ENCODE measurements at regions not wholly inside any gene's neighbourhood (a gene's known extent, or its start where the extent isn't known, plus 50 kb on each side); places are given as distances from the start of the nearest gene placed in this dataset.

GRCh38 chr2:7209757-7210555 is 292.7 kb downstream of the RNF144A start:
- DNase-seq (ENCODE audit: low read depth, low spot score) = no peak

DNA sequence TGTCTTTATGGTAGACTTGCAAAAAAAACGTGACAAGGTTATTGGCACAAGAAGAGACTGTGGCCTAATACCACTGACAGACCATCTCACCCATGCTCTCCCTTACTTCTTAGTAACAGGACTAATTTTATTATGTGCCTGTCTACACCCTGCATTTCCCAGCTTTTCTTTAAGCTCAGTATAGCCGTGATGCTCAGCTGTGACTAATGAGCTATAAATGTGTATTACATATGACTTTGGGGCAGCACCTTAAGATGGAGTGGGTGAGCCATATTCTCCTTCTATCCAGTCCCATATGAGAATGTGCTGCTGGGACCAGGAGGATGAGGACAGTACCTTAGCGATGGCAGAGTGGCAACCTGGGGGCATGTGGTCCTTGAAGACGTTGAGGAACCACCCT is 293.5 kb downstream of the RNF144A start:
- DNase-seq (ENCODE audit: low read depth, low spot score) = no peak

DNA sequence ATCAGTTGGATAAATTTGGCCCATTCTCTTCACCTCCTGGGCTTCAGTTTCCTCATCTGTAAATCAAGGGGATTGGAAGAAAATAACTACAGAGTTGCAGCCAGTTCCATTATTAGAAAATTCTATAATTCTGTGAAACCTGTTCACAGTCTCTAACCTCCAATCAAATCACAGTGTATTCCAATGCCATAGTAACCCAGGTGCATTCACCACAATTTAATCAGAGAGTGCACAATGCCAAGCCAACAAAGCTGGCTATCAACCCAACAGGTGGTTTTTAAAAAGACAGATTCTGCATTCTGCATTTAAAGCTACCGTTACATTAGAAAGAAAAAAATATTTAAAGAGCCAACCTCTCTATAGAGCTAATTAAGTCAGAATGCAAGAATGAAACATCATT is 308.6 kb downstream of the RNF144A start:
- DNase-seq (ENCODE audit: low read depth, low spot score) = no peak

DNA sequence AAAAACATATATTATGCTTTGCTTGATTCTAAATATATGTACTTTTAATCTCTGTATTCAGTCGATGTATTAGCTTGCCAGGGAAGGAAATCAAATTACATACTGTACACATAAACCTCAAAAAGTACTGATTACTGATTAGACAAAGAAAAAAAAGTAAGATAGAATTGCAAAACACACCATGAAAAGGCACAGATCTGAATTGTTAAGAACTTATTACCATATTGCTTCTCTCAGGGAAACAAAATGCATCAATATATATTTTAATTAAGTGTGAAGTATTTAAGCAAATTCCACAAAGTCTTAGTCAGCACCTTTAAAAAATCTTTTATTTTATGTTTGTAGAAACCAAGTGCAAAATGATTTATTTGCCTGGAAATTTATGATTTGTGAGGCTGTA is 309.3 kb downstream of the RNF144A start:
- DNase-seq (ENCODE audit: low read depth, low spot score) = no peak

DNA sequence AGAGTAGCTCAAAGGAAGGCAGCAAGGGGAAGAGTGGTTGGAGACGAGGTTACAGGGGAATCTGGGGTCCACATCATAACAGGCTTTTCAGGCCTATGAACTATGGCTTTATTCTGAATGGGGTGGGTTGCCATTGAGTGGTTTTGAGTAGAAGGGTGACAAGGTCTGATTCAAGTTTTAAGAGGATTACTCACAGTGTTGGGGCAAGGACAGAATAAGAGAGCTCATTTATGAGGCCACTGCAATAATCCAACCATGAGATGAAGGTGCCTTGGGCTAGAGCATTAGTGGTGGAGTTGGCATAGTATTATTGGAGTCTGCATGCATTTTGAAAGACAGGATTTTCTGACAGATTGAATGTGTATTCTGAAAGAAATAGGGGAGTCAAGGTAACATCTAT is 315.9 kb downstream of the RNF144A start:
- no peak for DNase-seq (ENCODE audit: low read depth, low spot score)

GRCh38 chr2:7237466-7237865 is 320.3 kb downstream of the RNF144A start:
- DNase-seq (ENCODE audit: low read depth, low spot score) = no peak

DNA sequence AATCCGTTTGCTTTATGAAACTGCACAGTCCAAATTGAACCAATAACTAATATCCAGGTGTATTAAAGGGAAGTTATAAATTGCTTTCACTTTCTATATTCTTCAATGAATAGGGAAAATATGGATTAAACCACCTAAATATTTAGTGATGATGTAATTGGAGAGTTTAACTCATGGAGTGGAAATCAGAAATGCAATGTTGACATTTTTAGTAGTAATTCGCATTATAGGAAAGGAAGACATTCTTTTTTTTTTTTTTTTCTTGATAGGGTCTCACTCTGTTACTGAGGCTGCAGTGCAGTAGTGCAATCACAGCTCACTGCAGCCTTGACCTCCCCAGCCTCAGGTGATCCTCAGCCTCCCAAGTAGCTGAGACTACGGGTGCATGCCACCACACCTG is 321.9 kb downstream of the RNF144A start:
- no peak for DNase-seq (ENCODE audit: low read depth, low spot score)

- DNase-seq (ENCODE audit: low read depth, low spot score) = no peak
These were observed 324.0 kb downstream of the RNF144A start for GRCh38 chr2:7241041-7241745.

DNA sequence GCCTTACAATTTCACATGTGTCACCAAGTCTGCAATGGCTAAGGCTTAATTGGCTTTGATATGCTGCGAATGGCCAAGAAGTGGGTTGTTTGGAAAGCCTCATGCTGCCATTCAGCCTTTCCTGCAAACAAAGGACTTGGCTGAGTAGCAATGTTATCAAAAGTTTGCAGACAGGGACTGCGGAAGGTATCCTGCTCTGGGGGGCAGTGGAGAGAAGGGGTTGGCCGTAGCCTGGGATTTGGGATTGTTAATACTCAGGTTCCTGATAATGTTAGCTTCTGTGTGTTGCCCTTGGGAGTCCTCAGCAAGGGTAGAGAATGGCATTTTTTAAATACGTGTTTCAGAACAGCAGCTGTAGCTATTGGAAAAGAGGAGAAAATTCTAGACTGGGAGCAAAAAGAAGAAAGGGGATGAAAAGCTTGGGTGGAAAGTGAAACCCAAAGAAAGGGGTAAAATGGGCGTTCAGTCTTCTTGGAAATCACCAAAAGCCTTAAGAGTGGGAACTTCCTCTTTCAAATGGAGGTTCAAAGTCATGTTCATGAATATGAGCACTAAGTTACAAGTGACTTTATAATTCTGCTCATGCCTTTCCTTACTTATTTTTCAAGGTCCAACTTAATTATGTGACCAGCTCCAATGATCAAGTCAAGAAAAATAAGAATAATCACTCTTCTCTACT is 325.1 kb downstream of the RNF144A start:
- DNase-seq (ENCODE audit: low read depth, low spot score) = no peak

DNA sequence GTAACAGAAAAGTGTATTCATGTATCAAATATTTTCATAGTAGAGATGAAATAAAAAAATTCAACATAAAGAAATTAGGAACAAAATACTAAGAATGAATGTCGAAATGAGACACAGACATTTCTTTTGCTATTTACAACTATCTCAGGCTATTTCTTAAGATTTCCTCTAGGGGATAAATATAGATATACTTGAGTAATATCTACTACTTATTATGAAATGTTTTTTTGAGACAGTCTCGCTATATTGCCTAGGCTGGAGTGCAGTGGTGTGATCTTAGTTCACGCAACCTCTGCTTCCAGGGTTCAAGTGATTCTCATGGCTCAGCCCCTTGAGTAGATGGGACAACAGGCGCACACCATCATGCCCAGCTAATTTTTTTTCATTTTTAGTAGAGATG is 326.1 kb downstream of the RNF144A start:
- no peak for DNase-seq (ENCODE audit: low read depth, low spot score)

DNA sequence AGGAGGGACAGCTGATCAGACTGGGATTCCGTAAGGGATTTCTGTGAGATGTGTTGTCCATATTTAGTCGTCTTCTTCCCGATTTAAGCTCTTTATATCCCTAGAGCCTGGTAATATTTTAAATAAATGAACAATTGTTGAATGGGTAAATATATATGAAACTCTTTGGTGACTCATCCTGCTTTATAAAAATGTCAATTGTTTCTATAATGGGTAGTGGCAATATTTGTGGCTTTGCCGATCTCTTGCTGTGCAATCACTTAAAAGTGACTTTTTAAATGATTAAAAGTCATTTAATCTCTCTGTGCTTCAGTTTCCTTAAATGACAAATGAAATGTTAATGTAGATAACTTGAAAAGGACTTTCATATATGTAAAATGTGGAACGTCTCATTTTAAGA is 339.2 kb downstream of the RNF144A start:
- no peak for DNase-seq (ENCODE audit: low read depth, low spot score)

- DNase-seq (ENCODE audit: low read depth, low spot score) = no peak
These were observed 345.5 kb downstream of the RNF144A start for GRCh38 chr2:7262727-7263126.

GRCh38 chr2:7264791-7265190 is 347.6 kb downstream of the RNF144A start:
- no peak for DNase-seq (ENCODE audit: low read depth, low spot score)

DNA sequence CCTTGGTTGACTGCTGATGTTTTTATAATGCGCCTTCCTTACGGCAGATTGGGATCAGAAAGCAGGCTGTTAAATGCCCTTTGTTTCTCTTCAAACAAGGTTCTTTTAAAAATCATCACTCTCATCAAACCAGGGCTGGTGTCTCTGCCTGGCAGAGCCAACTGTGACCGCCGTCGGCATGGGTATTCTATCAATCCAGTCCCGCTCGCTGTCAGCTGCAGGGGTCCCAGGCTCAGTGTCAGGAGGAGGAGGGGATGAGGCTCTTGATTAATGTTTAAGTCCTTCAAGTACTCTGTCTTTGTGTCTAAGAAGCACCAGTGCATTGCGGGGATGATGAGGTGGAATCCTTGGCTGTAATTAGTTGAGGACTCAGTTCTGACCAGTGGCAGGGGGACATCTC is 348.1 kb downstream of the RNF144A start:
- DNase-seq (ENCODE audit: low read depth, low spot score) = no peak

DNA sequence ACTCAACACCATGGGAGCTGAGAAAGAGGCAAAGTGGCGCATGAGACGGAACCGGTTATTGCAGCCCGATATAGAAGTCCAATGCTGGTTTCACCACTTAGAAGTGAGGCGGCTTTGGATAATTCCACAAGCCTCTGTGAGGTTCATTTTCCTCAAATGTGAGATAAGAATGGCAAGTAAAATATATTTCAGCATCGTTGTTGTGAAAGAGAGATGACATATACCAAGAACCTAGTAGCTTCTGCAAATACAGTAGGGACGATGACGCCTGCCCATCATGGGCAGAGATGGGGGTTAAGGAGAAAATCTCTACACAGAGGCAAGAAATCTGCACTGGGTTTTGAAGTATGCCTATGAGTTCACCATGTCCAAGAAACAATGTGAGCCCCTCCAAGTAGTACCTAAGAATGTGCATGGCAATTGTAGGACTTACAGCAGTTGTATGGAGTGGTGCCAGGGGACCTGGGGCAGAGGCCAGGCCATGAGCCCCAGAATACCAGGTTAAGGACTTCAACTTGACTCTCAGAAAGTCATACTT is 352.0 kb downstream of the RNF144A start:
- no peak for DNase-seq (ENCODE audit: low read depth, low spot score)

DNA sequence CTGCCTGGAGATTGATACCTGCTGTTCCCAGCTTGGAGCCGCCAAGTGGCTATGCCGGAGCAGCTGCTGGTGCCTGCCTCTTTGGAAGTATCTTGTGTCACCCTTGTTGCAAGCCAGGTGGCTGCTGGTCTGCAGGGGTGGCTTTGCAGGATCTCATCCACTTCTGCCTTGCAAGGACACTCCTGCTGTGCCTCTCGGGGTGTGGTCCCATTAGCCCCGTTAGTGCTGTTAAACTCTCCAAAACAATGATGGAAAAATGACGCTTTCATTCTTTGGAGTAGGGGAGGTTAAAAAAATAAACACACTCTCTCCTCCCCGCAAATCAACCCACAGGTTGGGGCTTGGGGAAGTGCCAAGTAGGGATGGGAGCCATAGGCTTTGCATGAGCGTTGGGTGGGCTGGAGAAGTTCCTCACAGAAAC is 352.8 kb downstream of the RNF144A start:
- no peak for DNase-seq (ENCODE audit: low read depth, low spot score)

- no peak for DNase-seq (ENCODE audit: low read depth, low spot score)
These were observed 355.0 kb downstream of the RNF144A start for GRCh38 chr2:7272210-7272609.

DNA sequence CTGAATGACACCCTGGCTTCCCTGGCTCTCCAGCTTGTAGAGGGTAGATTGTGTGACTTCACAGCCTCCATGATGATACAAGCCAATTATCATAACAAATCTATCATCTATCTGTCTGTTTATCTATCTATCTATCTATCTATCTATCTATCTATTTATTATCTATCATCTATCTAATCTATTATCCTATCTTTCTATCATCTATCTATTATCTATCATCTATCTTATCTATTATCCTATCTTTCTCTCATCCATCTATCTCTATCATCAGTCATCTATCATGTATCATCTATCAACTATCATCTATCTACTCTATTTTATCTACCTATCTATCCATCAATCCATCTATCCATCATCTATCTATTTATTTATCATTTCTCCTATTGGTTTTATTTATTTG is 361.8 kb downstream of the RNF144A start:
- no peak for DNase-seq (ENCODE audit: low read depth, low spot score)

DNA sequence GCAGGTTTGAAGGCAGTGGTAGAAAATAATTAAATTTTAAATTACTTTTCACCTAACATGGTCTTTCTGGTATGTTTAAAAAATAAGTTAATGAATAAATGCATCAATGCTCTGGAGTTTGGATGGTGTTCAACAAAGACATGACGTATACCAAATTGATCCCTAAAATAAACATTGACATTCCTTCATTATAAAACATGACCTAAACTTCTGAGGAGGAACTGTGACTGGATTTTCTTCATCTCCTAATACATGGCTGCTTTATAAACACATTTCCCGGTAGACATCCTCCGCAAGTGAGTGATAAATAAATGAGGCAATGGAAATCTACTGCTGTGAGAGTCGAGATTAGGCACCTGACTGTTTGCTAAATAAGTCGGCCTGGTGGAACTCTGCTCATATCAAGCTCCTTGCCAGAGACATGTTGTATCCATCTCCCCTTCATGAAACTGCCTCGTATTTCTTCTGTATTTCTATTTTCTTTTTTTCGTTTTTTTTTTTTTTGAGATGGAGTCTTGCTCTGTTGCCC is 362.3 kb downstream of the RNF144A start:
- DNase-seq (ENCODE audit: low read depth, low spot score) = no peak

DNA sequence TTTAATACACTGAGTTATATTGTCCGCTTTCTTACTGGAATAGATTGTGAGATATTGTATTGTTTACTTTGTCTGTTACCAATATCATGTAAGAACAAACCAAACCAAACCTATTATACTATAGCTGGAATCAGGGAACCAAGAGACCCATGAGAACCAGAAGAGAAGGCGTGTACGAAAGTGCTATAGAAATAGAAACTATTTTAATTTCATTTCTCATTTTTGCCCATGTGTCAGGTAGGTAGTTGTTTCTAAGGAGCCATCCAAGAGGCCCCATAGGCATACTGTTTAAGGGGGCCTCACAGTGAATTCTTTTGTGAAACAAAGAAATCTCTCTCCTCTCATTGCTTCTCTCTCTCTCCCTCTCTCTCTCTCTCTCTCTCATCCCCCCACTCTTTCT is 363.6 kb downstream of the RNF144A start:
- no peak for DNase-seq (ENCODE audit: low read depth, low spot score)

- DNase-seq (ENCODE audit: low read depth, low spot score) = no peak
These were observed 364.3 kb downstream of the RNF144A start for GRCh38 chr2:7281231-7282201.

Data from activated naive CD8-positive, alpha-beta T cell treated with anti-CD3 and anti-CD28 coated beads, Interleukin-2, amount 50 U/mL, for 16 hours (primary cell).